WTC11 (cell line): ENCODE measurements at regions not wholly inside any gene's neighbourhood (a gene's known extent, or its start where the extent isn't known, plus 50 kb on each side); places are given as distances from the start of the nearest gene placed in this dataset.

ENCODE experiments used
- TF ChIP-seq, protein P1 (sequence below): sonication (generic); formaldehyde crosslinking; IDR thresholded peaks from 2 replicates; pipeline ENCODE4 v1.8.0; 2022; ENCODE audit warnings: mild to moderate bottlenecking, missing genetic modification reagents
- TF ChIP-seq, protein P2 (sequence below): fragments of 200-600 bp; IDR thresholded peaks from 2 replicates; pipeline ENCODE4 v1.8.0; 2022; ENCODE audit warnings: antibody characterized with exemption

DNA sequence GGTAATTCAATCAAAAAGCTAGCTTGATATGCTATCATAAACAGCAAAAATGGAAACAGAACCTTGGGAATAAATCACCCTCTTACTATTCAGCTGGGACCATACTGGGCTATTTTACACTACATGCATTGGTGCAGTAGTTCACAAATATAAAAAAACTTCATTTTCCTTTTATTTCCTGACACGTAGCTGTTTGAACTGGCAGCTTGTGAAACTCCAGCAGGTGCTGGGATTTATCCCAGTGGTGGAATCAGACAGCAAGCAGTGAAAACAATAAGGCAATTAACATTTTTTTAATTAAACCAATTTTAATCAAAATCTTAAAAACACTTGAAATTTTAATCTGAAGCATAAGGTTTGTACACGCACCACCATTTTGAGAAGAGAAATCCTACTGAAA lies 240.4 kb upstream of the IRX5 start:
- TF ChIP-seq, protein P1, sequence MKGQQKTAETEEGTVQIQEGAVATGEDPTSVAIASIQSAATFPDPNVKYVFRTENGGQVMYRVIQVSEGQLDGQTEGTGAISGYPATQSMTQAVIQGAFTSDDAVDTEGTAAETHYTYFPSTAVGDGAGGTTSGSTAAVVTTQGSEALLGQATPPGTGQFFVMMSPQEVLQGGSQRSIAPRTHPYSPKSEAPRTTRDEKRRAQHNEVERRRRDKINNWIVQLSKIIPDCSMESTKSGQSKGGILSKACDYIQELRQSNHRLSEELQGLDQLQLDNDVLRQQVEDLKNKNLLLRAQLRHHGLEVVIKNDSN (CRISPR knock-in tag): no peak
- TF ChIP-seq, protein P2, sequence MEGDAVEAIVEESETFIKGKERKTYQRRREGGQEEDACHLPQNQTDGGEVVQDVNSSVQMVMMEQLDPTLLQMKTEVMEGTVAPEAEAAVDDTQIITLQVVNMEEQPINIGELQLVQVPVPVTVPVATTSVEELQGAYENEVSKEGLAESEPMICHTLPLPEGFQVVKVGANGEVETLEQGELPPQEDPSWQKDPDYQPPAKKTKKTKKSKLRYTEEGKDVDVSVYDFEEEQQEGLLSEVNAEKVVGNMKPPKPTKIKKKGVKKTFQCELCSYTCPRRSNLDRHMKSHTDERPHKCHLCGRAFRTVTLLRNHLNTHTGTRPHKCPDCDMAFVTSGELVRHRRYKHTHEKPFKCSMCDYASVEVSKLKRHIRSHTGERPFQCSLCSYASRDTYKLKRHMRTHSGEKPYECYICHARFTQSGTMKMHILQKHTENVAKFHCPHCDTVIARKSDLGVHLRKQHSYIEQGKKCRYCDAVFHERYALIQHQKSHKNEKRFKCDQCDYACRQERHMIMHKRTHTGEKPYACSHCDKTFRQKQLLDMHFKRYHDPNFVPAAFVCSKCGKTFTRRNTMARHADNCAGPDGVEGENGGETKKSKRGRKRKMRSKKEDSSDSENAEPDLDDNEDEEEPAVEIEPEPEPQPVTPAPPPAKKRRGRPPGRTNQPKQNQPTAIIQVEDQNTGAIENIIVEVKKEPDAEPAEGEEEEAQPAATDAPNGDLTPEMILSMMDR: no peak
